NCI-H1694 treated with DMSO at 0.1 percent for 48 hours (cell line): ENCODE measurements at regions not wholly inside any gene's neighbourhood (a gene's known extent, or its start where the extent isn't known, plus 50 kb on each side); places are given as distances from the start of the nearest gene placed in this dataset.
A peak's percentile ranks its signal among the peaks of the same experiment; 100 is the strongest.
"Not testable (repeated sequence)": the region's sequence is repeated elsewhere in the genome, so short reads cannot be mapped to it uniquely, and the experiment has no call there.

Experiments
- DNase-seq: peaks from one replicate; lab custom pipeline; 2025; lab: John Stamatoyannopoulos, UW

DNA sequence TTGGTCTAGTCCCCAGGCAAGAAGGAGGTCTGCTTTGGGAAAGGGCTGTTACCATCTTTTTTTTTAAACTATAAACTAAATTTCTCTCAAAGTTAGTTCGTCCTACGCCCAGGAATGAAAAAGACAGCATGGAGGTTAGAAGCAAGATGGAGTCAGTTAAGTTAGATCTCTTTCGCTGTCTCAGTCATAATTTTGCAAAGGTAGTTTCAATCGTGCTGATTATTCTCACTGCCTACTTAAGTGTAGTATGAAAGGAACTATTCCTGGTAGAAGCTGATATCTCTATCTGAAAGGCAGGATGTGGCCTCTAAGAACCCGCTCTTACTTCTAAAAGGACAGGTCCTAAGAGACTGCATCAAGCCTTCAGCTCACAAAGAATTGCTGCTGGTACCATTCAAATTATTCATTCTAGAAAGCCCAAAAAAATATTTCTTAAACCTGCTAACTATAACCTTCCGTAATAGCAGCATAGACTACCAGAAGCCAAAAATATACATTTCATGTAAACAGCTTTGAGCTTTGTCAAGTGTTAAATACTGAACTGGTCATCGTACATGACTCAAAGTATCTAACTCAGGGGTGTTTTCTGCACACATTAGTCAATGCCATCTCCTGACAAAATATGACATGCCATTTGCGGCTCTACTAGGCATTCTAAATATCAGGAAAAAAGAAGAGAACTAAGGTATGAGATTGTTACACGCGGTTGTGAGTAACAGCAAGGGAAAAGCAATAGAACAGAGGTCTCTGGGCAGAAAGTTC is 96.0 kb upstream of the CCDC80 start:
- no peak for DNase-seq

DNA sequence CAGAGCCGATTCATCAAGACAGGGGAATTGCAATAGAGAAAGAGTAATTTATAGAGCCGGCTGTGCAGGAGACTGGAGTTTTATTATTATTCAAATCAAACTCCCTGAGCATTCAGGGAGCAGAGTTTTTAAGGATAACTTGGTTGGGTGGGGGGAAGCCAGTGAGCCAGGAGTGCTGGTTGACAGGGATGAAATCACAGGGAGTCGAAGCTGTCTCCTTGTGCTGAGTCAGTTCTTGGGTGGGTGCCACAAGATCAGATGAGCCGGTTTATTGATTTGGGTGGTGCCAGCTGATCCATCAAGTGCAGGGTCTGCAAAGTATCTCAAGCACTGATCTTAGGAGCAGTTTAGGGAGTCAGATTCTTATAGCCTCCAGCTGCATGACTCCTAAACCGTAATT is 95.4 kb upstream of the CCDC80 start:
- DNase-seq = no peak

DNA sequence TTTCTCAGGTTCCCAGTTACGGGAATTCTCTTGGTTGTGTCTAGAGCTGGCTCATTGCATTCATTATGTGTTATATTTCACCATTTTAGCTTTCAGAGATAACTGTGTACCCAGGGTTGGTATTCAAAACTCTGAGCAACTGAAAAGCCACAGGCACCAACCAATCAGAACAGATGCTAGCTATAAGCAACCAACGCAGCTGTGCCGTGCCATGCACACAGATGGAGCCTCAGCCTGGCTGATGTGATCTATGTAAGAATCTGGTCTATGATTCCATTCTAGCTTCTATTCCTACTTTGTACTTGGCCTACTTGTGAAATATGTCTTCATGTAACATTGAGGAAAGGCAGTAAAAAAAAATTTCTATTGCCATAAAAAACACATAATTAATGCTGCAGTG is 95.0 kb upstream of the CCDC80 start:
- DNase-seq = no peak

DNA sequence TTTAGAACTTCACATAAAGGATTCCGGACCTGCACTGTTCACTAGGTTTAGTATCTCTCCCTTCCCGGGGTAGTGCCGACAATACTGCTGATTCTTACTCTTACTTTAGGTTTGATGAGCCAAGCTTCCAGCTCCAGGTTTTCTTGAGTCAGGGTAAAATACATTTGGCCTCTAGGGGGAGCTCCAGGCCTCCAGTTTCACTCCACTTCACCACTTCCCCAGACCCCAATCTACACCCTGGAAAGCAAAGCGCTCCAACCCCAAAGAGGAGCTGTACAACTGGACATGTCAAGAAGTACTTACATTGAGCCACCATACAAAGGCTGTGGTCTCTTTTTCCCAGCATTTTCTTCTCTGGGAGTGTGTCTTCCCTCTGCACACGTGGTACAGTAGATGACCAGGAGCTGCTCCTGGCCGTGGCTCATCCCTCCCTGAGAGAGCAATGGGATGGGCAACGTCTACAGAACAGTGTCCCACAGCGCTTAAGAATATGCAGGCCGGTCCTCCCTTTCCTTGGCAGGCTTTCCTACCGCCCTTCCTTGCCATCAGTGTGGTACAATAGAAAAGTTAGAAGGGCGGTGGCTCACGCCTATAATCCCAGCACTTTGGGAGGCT is 93.9 kb upstream of the CCDC80 start:
- DNase-seq = peak; percentile 50

DNA sequence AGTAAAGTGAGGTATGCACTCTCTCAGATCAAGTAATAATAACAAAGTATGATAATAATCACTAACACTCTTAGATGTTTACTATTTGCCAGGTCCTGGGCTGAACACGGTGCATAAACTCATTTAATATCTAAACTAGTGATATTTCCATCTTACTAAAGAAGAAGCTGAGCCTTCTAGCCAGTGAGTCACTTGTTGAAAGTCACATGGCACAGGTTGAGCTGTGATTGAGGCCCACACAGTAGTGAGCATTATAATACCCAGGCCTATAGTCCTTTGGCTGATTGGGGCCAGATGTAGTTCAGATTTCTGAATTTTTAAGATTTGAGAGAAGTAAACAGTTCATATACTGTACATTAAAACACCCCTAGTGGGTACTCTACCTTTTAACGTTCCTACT is 93.2 kb upstream of the CCDC80 start:
- DNase-seq = no peak

DNA sequence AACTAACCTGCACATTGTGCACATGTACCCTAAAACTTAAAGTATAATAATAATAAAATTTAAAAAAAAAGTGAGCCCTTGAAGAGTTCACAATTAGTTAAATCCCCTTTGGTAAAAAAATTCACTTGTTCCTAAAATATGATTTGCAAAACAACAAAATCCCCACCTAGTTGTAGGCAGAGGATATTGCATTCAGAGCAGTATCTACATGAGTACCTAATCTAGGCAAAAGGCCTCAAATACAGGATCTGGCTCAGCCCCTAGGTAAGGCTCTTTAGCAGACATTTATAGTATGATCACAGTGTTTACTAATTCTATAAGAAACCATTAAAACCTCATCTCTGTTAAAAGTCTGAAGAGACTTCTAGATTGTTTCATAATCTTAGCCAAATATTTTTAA is 89.3 kb upstream of the CCDC80 start:
- DNase-seq = no peak

DNA sequence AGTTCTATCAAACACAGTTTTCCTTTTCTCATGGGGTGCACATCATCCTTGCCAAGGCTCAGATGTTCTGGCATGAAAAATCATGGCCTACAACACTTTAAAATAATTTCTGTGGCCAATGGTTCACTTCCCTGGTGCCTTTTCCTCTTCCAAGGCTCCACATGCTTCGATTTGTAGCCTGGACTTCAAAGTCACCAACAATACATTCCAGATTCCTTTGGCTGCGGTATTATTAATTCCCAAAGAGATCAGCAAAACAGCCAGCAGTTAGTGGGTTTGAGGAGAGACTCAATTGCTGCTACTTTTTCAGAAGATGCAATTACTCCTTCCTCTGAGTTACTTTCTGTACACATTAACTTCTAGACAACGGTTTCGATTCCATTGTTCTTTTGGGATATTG is 80.3 kb upstream of the CCDC80 start:
- no peak for DNase-seq

DNA sequence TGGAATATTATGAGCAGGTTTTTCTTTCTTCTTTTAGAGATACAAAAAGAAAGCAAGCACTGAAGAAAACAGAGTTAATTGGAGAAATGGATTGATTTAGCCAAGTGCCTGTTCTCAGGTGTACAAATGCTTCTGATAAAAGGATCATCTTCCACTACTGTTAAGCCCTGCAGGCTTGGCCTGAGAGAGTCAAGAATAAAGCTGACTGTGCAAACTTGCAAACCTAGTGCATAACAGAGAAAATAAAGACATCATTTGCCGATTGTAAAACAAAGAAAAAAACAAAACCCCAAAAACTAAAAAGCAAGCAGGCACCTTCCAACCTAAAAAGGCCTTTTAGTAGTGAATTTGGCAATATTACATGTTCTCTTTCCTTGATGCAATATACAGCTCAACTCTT is 78.0 kb upstream of the CCDC80 start:
- no peak for DNase-seq

DNA sequence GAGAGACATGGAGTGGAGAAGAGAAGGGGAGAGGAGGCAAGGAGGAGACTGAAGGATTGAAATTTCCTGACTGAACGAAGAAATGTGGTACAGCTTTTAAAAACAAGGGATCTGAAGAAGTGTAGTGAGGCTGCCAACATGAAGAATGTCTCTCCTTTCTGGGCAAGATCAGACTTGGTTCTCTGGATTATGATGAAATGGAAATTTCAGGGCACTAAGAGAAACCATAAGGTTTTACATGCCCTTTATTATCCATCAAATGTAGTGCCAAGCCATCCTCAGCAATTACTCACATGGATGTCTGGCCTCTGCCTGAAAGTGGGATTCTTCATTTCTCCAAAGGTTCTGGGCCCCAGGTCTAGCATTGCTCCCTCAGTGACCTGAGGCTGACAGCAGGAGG is 77.6 kb upstream of the CCDC80 start:
- no peak for DNase-seq

DNA sequence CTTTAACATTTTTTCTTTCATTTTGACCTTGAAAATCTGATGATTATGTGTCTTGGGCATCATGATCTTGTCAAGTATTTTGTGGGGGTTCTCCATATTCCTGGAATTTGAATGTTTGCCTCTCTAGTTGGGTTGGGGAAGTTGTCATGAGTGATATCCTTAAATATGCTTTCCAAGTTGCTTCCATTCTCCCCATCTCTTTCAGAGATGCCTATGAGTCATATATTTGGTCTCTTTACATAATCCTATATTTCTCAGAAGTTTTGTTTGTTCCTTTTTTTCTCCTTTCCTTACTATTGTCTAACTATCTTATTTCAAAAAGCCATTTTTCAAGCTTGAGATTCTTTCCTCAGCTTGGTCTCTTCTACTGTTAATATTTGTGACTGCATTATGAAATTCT is 69.0 kb upstream of the CCDC80 start:
- no peak for DNase-seq

DNA sequence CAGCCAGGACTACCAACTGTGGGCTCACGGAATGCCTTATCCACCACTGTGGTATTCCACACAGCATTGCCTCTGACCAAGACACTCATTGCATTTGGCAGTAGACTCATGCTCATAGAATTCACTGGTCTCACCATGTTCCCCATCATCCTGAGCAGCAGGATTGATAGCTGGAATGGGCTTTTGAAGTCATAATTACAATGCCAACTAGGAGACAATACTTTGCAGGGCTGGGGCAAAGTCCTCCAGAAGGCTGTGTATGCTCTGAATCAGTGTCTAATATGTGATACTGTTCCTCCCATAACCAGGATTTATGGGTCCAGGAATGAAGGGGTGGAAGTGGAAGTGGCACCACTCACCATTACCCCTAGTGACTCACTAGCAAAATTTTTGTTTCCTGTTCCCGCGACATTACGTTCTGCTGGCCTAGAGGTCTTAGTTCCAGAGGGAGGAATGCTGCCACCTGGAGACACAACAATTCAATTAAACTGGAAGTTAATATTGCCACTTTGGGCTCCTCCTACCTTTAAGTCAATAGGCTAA is 58.6 kb upstream of the CCDC80 start:
- DNase-seq = no peak

DNA sequence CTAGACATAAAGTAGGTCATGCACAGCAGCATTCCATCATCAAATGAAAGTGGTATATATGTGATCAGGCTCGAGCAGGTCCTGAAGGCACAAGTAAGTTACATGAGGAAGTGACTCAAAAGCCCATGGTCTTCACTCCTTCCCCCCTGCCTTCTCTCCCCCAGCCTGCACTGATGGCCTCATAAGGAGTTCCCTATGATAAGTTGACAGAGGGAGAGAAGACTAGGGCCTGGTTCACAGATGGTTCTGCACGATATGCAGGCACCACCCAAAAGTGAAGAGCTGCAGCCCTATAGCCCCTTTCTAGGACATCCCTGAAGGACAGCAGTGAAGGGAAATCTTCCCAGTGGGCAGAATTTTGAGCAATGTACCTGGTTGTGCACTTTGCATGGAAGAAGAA is 57.5 kb upstream of the CCDC80 start:
- not testable (repeated sequence) for DNase-seq

DNA sequence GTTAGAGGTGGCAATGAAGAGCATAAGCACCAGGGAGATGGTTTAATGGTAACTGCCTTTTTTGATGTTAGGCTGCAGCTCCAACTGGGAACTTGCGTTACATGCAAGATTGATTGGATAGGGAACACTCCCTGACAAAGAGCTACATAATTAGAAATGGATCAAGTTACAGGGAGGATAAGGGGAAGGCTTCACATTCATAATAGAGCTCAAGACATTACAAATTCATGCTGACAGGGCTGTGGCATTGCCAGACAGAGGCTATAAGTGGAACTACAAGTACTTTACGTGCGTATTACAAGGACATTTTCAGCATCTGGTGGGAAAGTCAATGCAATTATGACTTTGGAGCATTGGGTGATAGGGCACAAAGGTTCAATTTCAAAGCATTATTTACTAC is 55.3 kb upstream of the CCDC80 start:
- not testable (repeated sequence) for DNase-seq

DNA sequence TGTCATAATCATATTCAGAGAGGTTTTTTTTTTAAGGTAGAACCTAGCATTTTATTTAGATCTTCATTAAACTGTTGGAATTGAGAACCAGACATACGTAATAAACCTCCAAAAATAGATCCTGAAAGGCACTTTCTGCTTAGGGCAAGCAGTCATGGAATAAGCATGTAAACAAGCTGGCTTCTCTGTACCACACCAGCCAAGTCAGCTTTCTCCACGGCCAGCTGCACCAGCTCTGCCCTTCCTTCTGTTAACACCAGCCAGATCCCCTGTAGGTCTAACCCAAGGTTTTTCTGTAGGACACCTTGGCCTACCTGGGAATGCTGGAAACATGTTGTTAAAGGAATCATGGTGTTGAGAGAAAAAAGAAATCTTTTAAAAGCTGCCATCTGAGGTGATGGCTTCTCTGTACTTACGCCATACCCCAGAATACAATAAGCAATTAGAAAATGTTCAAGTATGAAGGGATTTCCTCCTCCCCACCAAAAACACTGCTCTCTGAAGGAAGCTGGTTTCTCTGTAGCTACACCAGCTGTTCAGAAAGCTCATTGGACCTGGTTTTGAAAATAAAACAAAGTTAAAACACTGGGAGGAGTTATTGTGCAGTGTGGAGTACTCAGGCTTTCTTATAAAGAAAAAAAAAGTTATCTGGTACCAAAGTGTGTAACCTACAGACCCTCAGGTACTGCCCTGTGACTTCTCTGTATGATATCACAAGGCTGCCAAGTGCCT is 54.6 kb upstream of the CCDC80 start:
- not testable (repeated sequence) for DNase-seq

DNA sequence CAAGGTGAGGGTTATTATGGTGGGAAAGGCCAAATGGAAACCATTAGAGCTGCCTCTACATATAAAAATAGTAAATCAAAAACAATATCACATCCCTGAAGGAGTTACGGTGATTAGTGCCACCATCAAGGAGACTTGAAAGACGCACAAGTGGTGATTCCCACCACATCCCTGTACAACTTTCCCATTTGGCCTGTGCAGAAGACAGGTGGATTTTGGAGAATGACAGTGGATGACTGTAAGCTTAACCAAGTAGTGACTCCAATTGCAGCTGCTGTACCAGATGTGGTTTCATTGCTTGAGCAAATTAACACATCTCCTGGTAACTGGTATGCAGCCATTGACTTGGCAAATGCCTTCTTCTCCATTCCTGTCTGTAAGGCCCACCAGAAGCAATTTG is 54.0 kb upstream of the CCDC80 start:
- DNase-seq = not testable (repeated sequence)

DNA sequence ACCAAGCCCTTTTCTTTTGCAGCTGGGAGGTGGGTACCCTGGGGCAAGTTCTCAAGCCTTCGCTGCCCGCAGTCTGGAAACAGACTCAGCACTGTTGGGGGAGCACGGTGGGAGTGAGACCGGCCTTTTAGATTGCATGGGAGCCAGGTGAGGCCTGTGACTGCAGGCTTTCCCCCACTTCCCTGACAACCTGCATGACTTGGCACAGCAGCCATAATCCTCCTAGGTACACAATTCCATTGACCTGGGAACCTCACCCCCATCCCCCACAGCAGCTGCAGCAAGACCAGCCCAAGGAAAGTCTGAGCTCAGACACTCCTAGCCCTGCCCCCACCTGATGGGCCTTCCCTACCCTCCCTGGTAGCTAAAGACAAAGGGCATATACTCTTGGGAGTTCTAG is 52.2 kb upstream of the CCDC80 start:
- DNase-seq = no peak
